ENCODE measurements at regions not wholly inside any gene's neighbourhood (a gene's known extent, or its start where the extent isn't known, plus 50 kb on each side); places are given as distances from the start of the nearest gene placed in this dataset.

- Mint-ChIP-seq H3K36me3 (ENCODE audit: insufficient read depth) (no peaks in the 10 kb centered on the region), H3K4me3 (no peak overlapping the region), H3K9me3 (peaks cover 4 to 8% of the 10 kb centered on the region in 2 donors), H3K27me3 (no peaks in the 10 kb centered on the region), H3K27ac (no peak overlapping the region), H3K4me1 (ENCODE audit: low read depth in 2 of 2) (no peaks in the 10 kb centered on the region)
- ATAC-seq (replicated peaks) (no peak), DNase-seq (no peak)
Measured at GRCh38 chr6:84920021-84920420, 155.6 kb upstream of the TBX18 start.

- H3K27ac Mint-ChIP-seq, result no peak overlapping the region
- H3K4me1 Mint-ChIP-seq (ENCODE audit: low read depth in 2 of 2), result no peaks in the 10 kb centered on the region
- ATAC-seq (replicated peaks) (no peak), DNase-seq (no peak)
- H3K27me3 Mint-ChIP-seq, result no peaks in the 10 kb centered on the region
- H3K9me3 Mint-ChIP-seq, result peaks cover 5 to 16% of the 10 kb centered on the region in 2 donors
- H3K4me3 Mint-ChIP-seq, result no peak overlapping the region
- no peaks in the 10 kb centered on the region for H3K36me3 Mint-ChIP-seq (ENCODE audit: insufficient read depth)
Measured at GRCh38 chr6:84916704-84917103, 152.3 kb upstream of the TBX18 start.

- H3K36me3 Mint-ChIP-seq (ENCODE audit: insufficient read depth), result no peaks in the 10 kb centered on the region
- H3K27ac Mint-ChIP-seq, result no peak overlapping the region
- no peaks in the 10 kb centered on the region for H3K27me3 Mint-ChIP-seq
- no peaks in the 10 kb centered on the region for H3K4me1 Mint-ChIP-seq (ENCODE audit: low read depth in 2 of 2)
- DNase-seq, result no peak
- ATAC-seq (replicated peaks), result no peak
- no peak overlapping the region for H3K4me3 Mint-ChIP-seq
- peaks cover 2 to 8% of the 10 kb centered on the region in 2 donors for H3K9me3 Mint-ChIP-seq
Measured at GRCh38 chr6:84912472-84913322, 148.3 kb upstream of the TBX18 start.

GRCh38 chr6:84910906-84911607 is 146.7 kb upstream of the TBX18 start:
- Mint-ChIP-seq H3K4me3 (no peak overlapping the region), H3K27ac (no peak overlapping the region), H3K9me3 (peaks cover 2 to 8% of the 10 kb centered on the region in 2 donors), H3K27me3 (no peaks in the 10 kb centered on the region), H3K36me3 (ENCODE audit: insufficient read depth) (no peaks in the 10 kb centered on the region), H3K4me1 (ENCODE audit: low read depth in 2 of 2) (no peaks in the 10 kb centered on the region)
- no peak for ATAC-seq (replicated peaks)
- no peak for DNase-seq

- ATAC-seq (replicated peaks) (no peak), DNase-seq (no peak)
- H3K4me3 Mint-ChIP-seq, result no peak overlapping the region
- no peaks in the 10 kb centered on the region for H3K4me1 Mint-ChIP-seq (ENCODE audit: low read depth in 2 of 2)
- no peaks in the 10 kb centered on the region for H3K27me3 Mint-ChIP-seq
- peaks cover 0 to 8% of the 10 kb centered on the region in 2 donors for H3K9me3 Mint-ChIP-seq
- no peaks in the 10 kb centered on the region for H3K36me3 Mint-ChIP-seq (ENCODE audit: insufficient read depth)
- no peak overlapping the region for H3K27ac Mint-ChIP-seq
Measured at GRCh38 chr6:84908304-84908904, 144.0 kb upstream of the TBX18 start.

- Mint-ChIP-seq H3K4me1 (ENCODE audit: low read depth in 2 of 2) (no peaks in the 10 kb centered on the region), H3K36me3 (ENCODE audit: insufficient read depth) (no peaks in the 10 kb centered on the region), H3K27me3 (no peaks in the 10 kb centered on the region), H3K4me3 (no peak overlapping the region), H3K27ac (no peak overlapping the region), H3K9me3 (peaks cover 0 to 2% of the 10 kb centered on the region in 2 donors)
- DNase-seq, result no peak
- no peak for ATAC-seq (replicated peaks)
Measured at GRCh38 chr6:84906514-84906913, 142.1 kb upstream of the TBX18 start.

GRCh38 chr6:84905823-84906222 is 141.4 kb upstream of the TBX18 start:
- H3K36me3 Mint-ChIP-seq (ENCODE audit: insufficient read depth), result no peaks in the 10 kb centered on the region
- no peak overlapping the region for H3K27ac Mint-ChIP-seq
- no peaks in the 10 kb centered on the region for H3K27me3 Mint-ChIP-seq
- no peaks in the 10 kb centered on the region for H3K4me1 Mint-ChIP-seq (ENCODE audit: low read depth in 2 of 2)
- DNase-seq (no peak), ATAC-seq (replicated peaks) (no peak)
- peaks cover 0 to 2% of the 10 kb centered on the region in 2 donors for H3K9me3 Mint-ChIP-seq
- H3K4me3 Mint-ChIP-seq, result no peak overlapping the region

GRCh38 chr6:84902354-84902928 is 138.0 kb upstream of the TBX18 start:
- Mint-ChIP-seq H3K27ac (no peak overlapping the region), H3K9me3 (peaks cover 0 to 4% of the 10 kb centered on the region in 2 donors), H3K27me3 (no peaks in the 10 kb centered on the region), H3K4me3 (no peak overlapping the region), H3K4me1 (ENCODE audit: low read depth in 2 of 2) (no peaks in the 10 kb centered on the region), H3K36me3 (ENCODE audit: insufficient read depth) (no peaks in the 10 kb centered on the region)
- DNase-seq (no peak), ATAC-seq (replicated peaks) (no peak)

- H3K27ac Mint-ChIP-seq, result no peak overlapping the region
- no peak overlapping the region for H3K4me3 Mint-ChIP-seq
- H3K4me1 Mint-ChIP-seq (ENCODE audit: low read depth in 2 of 2), result no peaks in the 10 kb centered on the region
- no peaks in the 10 kb centered on the region for H3K36me3 Mint-ChIP-seq (ENCODE audit: insufficient read depth)
- H3K9me3 Mint-ChIP-seq, result peaks cover 0 to 4% of the 10 kb centered on the region in 2 donors
- DNase-seq (no peak), ATAC-seq (replicated peaks) (no peak)
- no peaks in the 10 kb centered on the region for H3K27me3 Mint-ChIP-seq
Measured at GRCh38 chr6:84897988-84898594, 133.7 kb upstream of the TBX18 start.

GRCh38 chr6:84897011-84897410 is 132.6 kb upstream of the TBX18 start:
- no peak overlapping the region for H3K27ac Mint-ChIP-seq
- no peaks in the 10 kb centered on the region for H3K36me3 Mint-ChIP-seq (ENCODE audit: insufficient read depth)
- no peaks in the 10 kb centered on the region for H3K27me3 Mint-ChIP-seq
- peaks cover 0 to 2% of the 10 kb centered on the region in 2 donors for H3K9me3 Mint-ChIP-seq
- ATAC-seq (replicated peaks) (no peak), DNase-seq (no peak)
- no peak overlapping the region for H3K4me3 Mint-ChIP-seq
- no peaks in the 10 kb centered on the region for H3K4me1 Mint-ChIP-seq (ENCODE audit: low read depth in 2 of 2)

- H3K27ac Mint-ChIP-seq, result no peak overlapping the region
- H3K36me3 Mint-ChIP-seq (ENCODE audit: insufficient read depth), result no peaks in the 10 kb centered on the region
- H3K4me1 Mint-ChIP-seq (ENCODE audit: low read depth in 2 of 2), result no peaks in the 10 kb centered on the region
- ATAC-seq (replicated peaks), result no peak
- no peak overlapping the region for H3K4me3 Mint-ChIP-seq
- H3K9me3 Mint-ChIP-seq, result no peaks in the 10 kb centered on the region
- DNase-seq, result no peak
- H3K27me3 Mint-ChIP-seq, result no peaks in the 10 kb centered on the region
Measured at GRCh38 chr6:84892671-84893070, 128.3 kb upstream of the TBX18 start.

- no peaks in the 10 kb centered on the region for H3K4me1 Mint-ChIP-seq (ENCODE audit: low read depth in 2 of 2)
- ATAC-seq (replicated peaks), result no peak
- H3K36me3 Mint-ChIP-seq (ENCODE audit: insufficient read depth), result no peaks in the 10 kb centered on the region
- H3K27ac Mint-ChIP-seq, result no peak overlapping the region
- no peak overlapping the region for H3K4me3 Mint-ChIP-seq
- no peaks in the 10 kb centered on the region for H3K9me3 Mint-ChIP-seq
- H3K27me3 Mint-ChIP-seq, result no peaks in the 10 kb centered on the region
- DNase-seq, result no peak
Measured at GRCh38 chr6:84882768-84883766, 118.7 kb upstream of the TBX18 start.
